HepG2 (cell line): ENCODE measurements at regions not wholly inside any gene's neighbourhood (a gene's known extent, or its start where the extent isn't known, plus 50 kb on each side); places are given as distances from the start of the nearest gene placed in this dataset.

Experiments
- ATAC-seq: fragments of 200-7000 bp; cut with Tn5 transposase; 3 replicates; pipeline ENCODE4 v1.9.1; 2020; ENCODE audit warnings: mild to moderate bottlenecking, moderate library complexity
- BruUV-seq: library from RNA; stranded (reverse); fragments of 400-500 nt; replicated peaks from 2 replicates; lab custom pipeline; 2021; lab: Mats Ljungman, UMichigan
- CTCF ChIA-PET: fragments of 300-600 bp; formaldehyde crosslinking; extraction: SDS; loops from one replicate; lab custom pipeline; 2021; ENCODE audit warnings: low total read pairs, inconsistent platforms, low intra/inter-chr PET ratio; lab: Yijun Ruan, JAX
- POLR2A ChIA-PET: fragments of 350-600 bp; sonication (Branson Sonifier 250); formaldehyde crosslinking; loops from one replicate; lab custom pipeline; 2020; ENCODE audit warnings: antibody characterized with exemption, inconsistent platforms; lab: Yijun Ruan, JAX
- DNase-seq: peaks from one replicate; pipeline ENCODE4 v3.0.0-alpha.2; 2015; ENCODE audit warnings: low spot score
- FAIRE-seq: peaks from 3 replicates; lab custom pipeline; 2011; peaks lifted over from hg19 to GRCh38; lab: Jason Lieb, UNC
- H2AFZ ChIP-seq: one replicate; pipeline ENCODE4 v1.6.1; 2011; ENCODE audit warnings: low read length, inconsistent platforms
- H3K27ac ChIP-seq: fragments of 300-600 bp; 3 replicates; pipeline ENCODE4 v1.8.0; 2011; ENCODE audit warnings: mixed run types, mild to moderate bottlenecking, mixed read lengths, low read length, inconsistent platforms; ENCODE audit not compliant: insufficient read depth; ENCODE audit errors: extremely low read length
- H3K27me3 ChIP-seq, 2 experiments: fragments of 200-600 bp in 1 of 2; 2 replicates in 1 of 2; 3 replicates in 1 of 2; pipeline versions ENCODE4 v1.6.0 to v1.8.0; 2011; ENCODE audit warnings: low read length in 2 of 2, mild to moderate bottlenecking in 2 of 2, moderate library complexity in 2 of 2, inconsistent platforms in 1 of 2; ENCODE audit not compliant: insufficient read depth in 2 of 2, control insufficient read depth in 1 of 2
- H3K36me3 ChIP-seq, 2 experiments: fragments of 200-600 bp in 1 of 2; replicated peaks in 1 of 2; 2 replicates in 1 of 2; 3 replicates in 1 of 2; pipeline versions ENCODE4 v1.5.1 to v1.8.0; 2011; ENCODE audit warnings: low read length in 2 of 2, inconsistent platforms in 1 of 2; ENCODE audit not compliant: insufficient read depth in 2 of 2, control insufficient read depth in 1 of 2
- H3K4me1 ChIP-seq: 2 replicates; pipeline ENCODE4 v1.5.1; 2012; ENCODE audit warnings: low read length, inconsistent platforms; ENCODE audit not compliant: insufficient read depth
- H3K4me2 ChIP-seq: 2 replicates; pipeline ENCODE4 v1.6.0; 2011; ENCODE audit warnings: low read depth, low read length, inconsistent platforms
- H3K4me3 ChIP-seq, 3 experiments: fragments of 200-600 bp in 1 of 3; sonication (generic), shearing (Covaris generic) in 1 of 3; replicated peaks in 1 of 3; 2 replicates each; pipeline ENCODE4 v1.5.1; 2011 to 2016; ENCODE audit warnings: low read length in 3 of 3, inconsistent platforms in 2 of 3, low read depth in 2 of 3, mild to moderate bottlenecking in 2 of 3, control low read depth in 1 of 3, mixed read lengths in 1 of 3; ENCODE audit not compliant: insufficient read depth in 1 of 3
- H3K79me2 ChIP-seq: one replicate; pipeline ENCODE4 v1.6.1; 2011; ENCODE audit warnings: low read length, inconsistent platforms; ENCODE audit not compliant: insufficient read depth
- H3K9ac ChIP-seq: 2 replicates; pipeline ENCODE4 v1.6.0; 2011; ENCODE audit warnings: mild to moderate bottlenecking, low read depth, low read length, inconsistent platforms; ENCODE audit not compliant: insufficient read depth
- H3K9me3 ChIP-seq: 2 replicates; pipeline ENCODE4 v1.5.1; 2012; ENCODE audit warnings: mild to moderate bottlenecking, low read length
- H4K20me1 ChIP-seq: 2 replicates; pipeline ENCODE4 v1.6.0; 2011; ENCODE audit warnings: inconsistent platforms, mild to moderate bottlenecking, low read length, moderate library complexity; ENCODE audit not compliant: insufficient read depth
- ATAD3A ChIP-seq: sonication (generic); formaldehyde crosslinking; IDR thresholded peaks from 2 replicates; pipeline ENCODE4 v1.4.0; 2020; ENCODE audit warnings: missing genetic modification reagents
- CCDC6 ChIP-seq: sonication (generic); formaldehyde crosslinking; IDR thresholded peaks from 2 replicates; pipeline ENCODE4 v1.8.1; 2022; ENCODE audit warnings: mild to moderate bottlenecking, missing genetic modification reagents, moderate library complexity
- FOXK1 ChIP-seq: sonication (generic); formaldehyde crosslinking; IDR thresholded peaks from 2 replicates; pipeline ENCODE4 v1.4.0; 2020; ENCODE audit warnings: low read depth, missing genetic modification reagents, borderline replicate concordance
- GTF2F1 ChIP-seq: fragments of 150-350 bp; IDR thresholded peaks from 2 replicates; pipeline ENCODE4 v1.6.1; 2014; ENCODE audit warnings: low read length
- MEIS2 ChIP-seq: sonication (generic); formaldehyde crosslinking; IDR thresholded peaks from 2 replicates; pipeline ENCODE4 v1.9.0; 2021; ENCODE audit warnings: mild to moderate bottlenecking, missing genetic modification reagents
- RFX3 ChIP-seq: IDR thresholded peaks from 2 replicates; pipeline ENCODE4 v1.6.1; 2016; ENCODE audit warnings: missing biosample characterization, missing genetic modification reagents
- TBX3 ChIP-seq: fragments of 450-650 bp; IDR thresholded peaks from 2 replicates; pipeline ENCODE4 v1.6.1; 2017; ENCODE audit warnings: antibody characterized with exemption, mild to moderate bottlenecking, inconsistent platforms, borderline replicate concordance
- ZNF33A ChIP-seq: sonication (generic); formaldehyde crosslinking; IDR thresholded peaks from 2 replicates; pipeline ENCODE4 v1.5.1; 2020; ENCODE audit warnings: missing genetic modification reagents, mild to moderate bottlenecking, moderate library complexity, borderline replicate concordance
- ZNF354B ChIP-seq: sonication (generic); formaldehyde crosslinking; IDR thresholded peaks from 2 replicates; pipeline ENCODE4 v1.8.0; 2022; ENCODE audit warnings: mild to moderate bottlenecking, missing genetic modification reagents
- ZNF430 ChIP-seq: sonication (generic); formaldehyde crosslinking; IDR thresholded peaks from 2 replicates; pipeline ENCODE4 v1.9.0; 2021; ENCODE audit warnings: mild to moderate bottlenecking, missing genetic modification reagents
- ZNF484 ChIP-seq: sonication (generic); formaldehyde crosslinking; IDR thresholded peaks from 2 replicates; pipeline ENCODE4 v1.5.1; 2020; ENCODE audit warnings: mild to moderate bottlenecking, low read depth, missing genetic modification reagents, borderline replicate concordance
- ZNF577 ChIP-seq: sonication (generic); formaldehyde crosslinking; IDR thresholded peaks from 2 replicates; pipeline ENCODE4 v1.4.0; 2020; ENCODE audit warnings: mild to moderate bottlenecking, low read depth, missing genetic modification reagents, borderline replicate concordance
- ZNF703 ChIP-seq: sonication (generic); formaldehyde crosslinking; IDR thresholded peaks from 2 replicates; pipeline ENCODE4 v1.5.1; 2020; ENCODE audit warnings: missing genetic modification reagents, mild to moderate bottlenecking, moderate library complexity, borderline replicate concordance
- ZNF749 ChIP-seq: sonication (generic); formaldehyde crosslinking; IDR thresholded peaks from 2 replicates; pipeline ENCODE4 v1.8.0; 2022; ENCODE audit warnings: mild to moderate bottlenecking, missing genetic modification reagents, moderate library complexity, borderline replicate concordance
- WGBS: methylation state at CpG from one replicate; pipeline ENCODE4 v1.1.6; 2017; ENCODE audit warnings: low lambda C conversion rate; 5-methylcytosine and 5-hydroxymethylcytosine counted together
- in situ Hi-C: cut with HindIII; loops from 2 replicates; pipeline ENCODE4 v1.10.0; 2017; ENCODE audit warnings: low pct_unique_long_range_greater_than_20kb; ENCODE audit not compliant: extremely low pct_ligation_motif_present
- intact Hi-C: fragments of 100-400 bp; cut with micrococcal nuclease; formaldehyde crosslinking; loops from one replicate; pipeline ENCODE4 v1.10.0; 2022; ENCODE audit not compliant: unreplicated experiment
- TF ChIP-seq, protein P1 (sequence below): sonication (generic); formaldehyde crosslinking; conservative IDR thresholded peaks from 2 replicates; pipeline ENCODE4 v1.4.0; 2020; ENCODE audit warnings: missing genetic modification reagents
- TF ChIP-seq, protein P2 (sequence below): sonication (generic); formaldehyde crosslinking; IDR thresholded peaks from 2 replicates; pipeline ENCODE4 v1.9.0; 2021; ENCODE audit warnings: missing genetic modification reagents, mild to moderate bottlenecking, borderline replicate concordance
- TF ChIP-seq, protein P3 (sequence below): sonication (generic); formaldehyde crosslinking; IDR thresholded peaks from 2 replicates; pipeline ENCODE4 v1.5.0; 2020; ENCODE audit warnings: missing genetic modification reagents
- TF ChIP-seq, protein P4 (sequence below): sonication (generic); formaldehyde crosslinking; IDR thresholded peaks from 2 replicates; pipeline ENCODE4 v1.5.1; 2020; ENCODE audit warnings: mild to moderate bottlenecking, moderate library complexity, missing genetic modification reagents

DNA sequence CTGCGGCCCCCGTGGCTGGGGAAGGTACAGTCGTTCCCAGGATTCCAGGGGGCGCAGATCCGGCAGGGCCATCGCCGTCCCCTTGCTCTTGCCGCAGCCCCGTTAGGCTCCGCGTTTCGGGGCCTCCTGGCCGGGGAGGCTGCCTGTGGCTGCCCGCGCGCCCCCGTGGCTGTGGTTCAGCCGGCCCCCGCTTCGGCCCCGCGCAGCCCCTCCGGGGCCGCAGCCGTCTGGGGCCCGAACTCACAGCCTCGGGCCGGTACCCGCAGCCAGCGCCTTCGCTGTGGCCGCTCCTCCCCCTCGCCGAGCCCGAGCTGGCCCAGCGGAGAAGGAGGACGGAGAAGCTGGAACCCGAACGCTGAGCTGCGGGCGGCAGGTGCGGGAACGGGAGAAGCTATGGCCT is 1826.9 kb upstream of the DEFB115 start:
- ChIA-PET CTCF (no interaction called here), POLR2A (no interaction called here)
- Histone ChIP-seq H3K9me3 (no peaks in the 10 kb centered on the region), H3K4me1 (no peaks in the 10 kb centered on the region), H3K4me3 (no peak overlapping the region), H3K36me3 (no peaks in the 10 kb centered on the region), H3K9ac (no peak overlapping the region), H3K27me3 (no peaks in the 10 kb centered on the region), H2AFZ (no peak overlapping the region), H3K79me2 (no peaks in the 10 kb centered on the region), H3K4me2 (no peak overlapping the region), H3K27ac (no peak overlapping the region), H4K20me1 (no peaks in the 10 kb centered on the region)
- no peak for DNase-seq
- WGBS = 52% methylated on average over 21 of the region's 43 CpGs
- in situ Hi-C loops = no loop called here
- intact Hi-C loops = no loop called here
- BruUV-seq = no TSS peak
- FAIRE-seq = no peak
- ATAC-seq = no peak
- TF ChIP-seq ZNF484 (CRISPR knock-in tag) = no peak
- TF ChIP-seq, protein P1, sequence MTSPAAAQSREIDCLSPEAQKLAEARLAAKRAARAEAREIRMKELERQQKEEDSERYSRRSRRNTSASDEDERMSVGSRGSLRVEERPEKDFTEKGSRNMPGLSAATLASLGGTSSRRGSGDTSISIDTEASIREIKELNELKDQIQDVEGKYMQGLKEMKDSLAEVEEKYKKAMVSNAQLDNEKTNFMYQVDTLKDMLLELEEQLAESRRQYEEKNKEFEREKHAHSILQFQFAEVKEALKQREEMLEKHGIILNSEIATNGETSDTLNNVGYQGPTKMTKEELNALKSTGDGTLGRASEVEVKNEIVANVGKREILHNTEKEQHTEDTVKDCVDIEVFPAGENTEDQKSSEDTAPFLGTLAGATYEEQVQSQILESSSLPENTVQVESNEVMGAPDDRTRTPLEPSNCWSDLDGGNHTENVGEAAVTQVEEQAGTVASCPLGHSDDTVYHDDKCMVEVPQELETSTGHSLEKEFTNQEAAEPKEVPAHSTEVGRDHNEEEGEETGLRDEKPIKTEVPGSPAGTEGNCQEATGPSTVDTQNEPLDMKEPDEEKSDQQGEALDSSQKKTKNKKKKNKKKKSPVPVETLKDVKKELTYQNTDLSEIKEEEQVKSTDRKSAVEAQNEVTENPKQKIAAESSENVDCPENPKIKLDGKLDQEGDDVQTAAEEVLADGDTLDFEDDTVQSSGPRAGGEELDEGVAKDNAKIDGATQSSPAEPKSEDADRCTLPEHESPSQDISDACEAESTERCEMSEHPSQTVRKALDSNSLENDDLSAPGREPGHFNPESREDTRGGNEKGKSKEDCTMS (CRISPR knock-in tag) = no peak
- TF ChIP-seq, protein P2, sequence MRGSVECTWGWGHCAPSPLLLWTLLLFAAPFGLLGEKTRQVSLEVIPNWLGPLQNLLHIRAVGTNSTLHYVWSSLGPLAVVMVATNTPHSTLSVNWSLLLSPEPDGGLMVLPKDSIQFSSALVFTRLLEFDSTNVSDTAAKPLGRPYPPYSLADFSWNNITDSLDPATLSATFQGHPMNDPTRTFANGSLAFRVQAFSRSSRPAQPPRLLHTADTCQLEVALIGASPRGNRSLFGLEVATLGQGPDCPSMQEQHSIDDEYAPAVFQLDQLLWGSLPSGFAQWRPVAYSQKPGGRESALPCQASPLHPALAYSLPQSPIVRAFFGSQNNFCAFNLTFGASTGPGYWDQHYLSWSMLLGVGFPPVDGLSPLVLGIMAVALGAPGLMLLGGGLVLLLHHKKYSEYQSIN (CRISPR knock-in tag) = no peak
- TF ChIP-seq ZNF577 (CRISPR knock-in tag) = no peak
- TF ChIP-seq ATAD3A (CRISPR knock-in tag) = no peak
- no peak for TF ChIP-seq TBX3
- no peak for TF ChIP-seq ZNF33A (CRISPR knock-in tag)
- no peak for TF ChIP-seq ZNF703 (CRISPR knock-in tag)
- no peak for TF ChIP-seq FOXK1 (CRISPR knock-in tag)
- TF ChIP-seq ZNF430 (CRISPR knock-in tag) = no peak
- no peak for TF ChIP-seq ZNF749 (CRISPR knock-in tag)
- TF ChIP-seq ZNF354B (CRISPR knock-in tag) = no peak
- TF ChIP-seq CCDC6 (CRISPR knock-in tag) = no peak
- TF ChIP-seq MEIS2 (CRISPR knock-in tag) = no peak
- TF ChIP-seq, protein P3, sequence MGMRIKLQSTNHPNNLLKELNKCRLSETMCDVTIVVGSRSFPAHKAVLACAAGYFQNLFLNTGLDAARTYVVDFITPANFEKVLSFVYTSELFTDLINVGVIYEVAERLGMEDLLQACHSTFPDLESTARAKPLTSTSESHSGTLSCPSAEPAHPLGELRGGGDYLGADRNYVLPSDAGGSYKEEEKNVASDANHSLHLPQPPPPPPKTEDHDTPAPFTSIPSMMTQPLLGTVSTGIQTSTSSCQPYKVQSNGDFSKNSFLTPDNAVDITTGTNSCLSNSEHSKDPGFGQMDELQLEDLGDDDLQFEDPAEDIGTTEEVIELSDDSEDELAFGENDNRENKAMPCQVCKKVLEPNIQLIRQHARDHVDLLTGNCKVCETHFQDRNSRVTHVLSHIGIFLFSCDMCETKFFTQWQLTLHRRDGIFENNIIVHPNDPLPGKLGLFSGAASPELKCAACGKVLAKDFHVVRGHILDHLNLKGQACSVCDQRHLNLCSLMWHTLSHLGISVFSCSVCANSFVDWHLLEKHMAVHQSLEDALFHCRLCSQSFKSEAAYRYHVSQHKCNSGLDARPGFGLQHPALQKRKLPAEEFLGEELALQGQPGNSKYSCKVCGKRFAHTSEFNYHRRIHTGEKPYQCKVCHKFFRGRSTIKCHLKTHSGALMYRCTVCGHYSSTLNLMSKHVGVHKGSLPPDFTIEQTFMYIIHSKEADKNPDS (CRISPR knock-in tag) = no peak
- TF ChIP-seq, protein P4, sequence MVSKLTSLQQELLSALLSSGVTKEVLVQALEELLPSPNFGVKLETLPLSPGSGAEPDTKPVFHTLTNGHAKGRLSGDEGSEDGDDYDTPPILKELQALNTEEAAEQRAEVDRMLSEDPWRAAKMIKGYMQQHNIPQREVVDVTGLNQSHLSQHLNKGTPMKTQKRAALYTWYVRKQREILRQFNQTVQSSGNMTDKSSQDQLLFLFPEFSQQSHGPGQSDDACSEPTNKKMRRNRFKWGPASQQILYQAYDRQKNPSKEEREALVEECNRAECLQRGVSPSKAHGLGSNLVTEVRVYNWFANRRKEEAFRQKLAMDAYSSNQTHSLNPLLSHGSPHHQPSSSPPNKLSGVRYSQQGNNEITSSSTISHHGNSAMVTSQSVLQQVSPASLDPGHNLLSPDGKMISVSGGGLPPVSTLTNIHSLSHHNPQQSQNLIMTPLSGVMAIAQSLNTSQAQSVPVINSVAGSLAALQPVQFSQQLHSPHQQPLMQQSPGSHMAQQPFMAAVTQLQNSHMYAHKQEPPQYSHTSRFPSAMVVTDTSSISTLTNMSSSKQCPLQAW (CRISPR knock-in tag) = no peak
- no peak for TF ChIP-seq GTF2F1
- TF ChIP-seq RFX3 = no peak
